DOHH2 (cell line): ENCODE measurements at regions not wholly inside any gene's neighbourhood (a gene's known extent, or its start where the extent isn't known, plus 50 kb on each side); places are given as distances from the start of the nearest gene placed in this dataset.

Source experiments
- H3F3A ChIP-seq: fragments of 200-600 bp; sonication (generic), shearing (Covaris generic); 2 replicates; pipeline ENCODE4 v1.6.0; 2016; ENCODE audit warnings: antibody characterized with exemption, mild to moderate bottlenecking; ENCODE audit not compliant: control insufficient read depth, insufficient read depth
- H3K27ac ChIP-seq: fragments of 200-600 bp; sonication (generic); 2 replicates; pipeline ENCODE4 v1.5.1; 2014; ENCODE audit warnings: low read depth, mild to moderate bottlenecking, low read length, moderate library complexity
- H3K27me3 ChIP-seq: fragments of 200-600 bp; sonication (generic); 2 replicates; pipeline ENCODE4 v1.6.1; 2014; ENCODE audit warnings: mild to moderate bottlenecking, low read length, mixed read lengths; ENCODE audit not compliant: control insufficient read depth
- H3K36me3 ChIP-seq: fragments of 200-600 bp; sonication (generic); 2 replicates; pipeline ENCODE4 v1.6.1; 2014; ENCODE audit warnings: mild to moderate bottlenecking, low read length, moderate library complexity, mixed read lengths; ENCODE audit not compliant: control insufficient read depth
- H3K4me1 ChIP-seq: fragments of 200-600 bp; sonication (generic); 2 replicates; pipeline ENCODE4 v1.6.1; 2014; ENCODE audit warnings: mild to moderate bottlenecking, low read length, mixed read lengths; ENCODE audit not compliant: control insufficient read depth
- H3K4me2 ChIP-seq: fragments of 200-600 bp; sonication (generic); 2 replicates; pipeline ENCODE4 v1.6.0; 2014; ENCODE audit warnings: mild to moderate bottlenecking, low read length, moderate library complexity
- H3K4me3 ChIP-seq: fragments of 200-600 bp; sonication (generic); 2 replicates; pipeline ENCODE4 v1.5.1; 2014; ENCODE audit warnings: mild to moderate bottlenecking, low read length, mixed read lengths
- H3K79me2 ChIP-seq: fragments of 200-600 bp; sonication (generic); 2 replicates; pipeline ENCODE4 v1.6.1; 2014; ENCODE audit warnings: mild to moderate bottlenecking, low read length, mixed read lengths; ENCODE audit not compliant: control insufficient read depth
- H3K9me2 ChIP-seq: fragments of 200-600 bp; sonication (generic); replicated peaks from 2 replicates; pipeline ENCODE4 v1.6.1; 2014; ENCODE audit warnings: mild to moderate bottlenecking, low read length, mixed read lengths; ENCODE audit not compliant: control insufficient read depth
- H3K9me3 ChIP-seq: fragments of 200-600 bp; sonication (generic); 2 replicates; pipeline ENCODE4 v1.6.1; 2014; ENCODE audit warnings: antibody characterized with exemption, low read length, mixed read lengths; ENCODE audit not compliant: control insufficient read depth, insufficient read depth
- H4K20me1 ChIP-seq: fragments of 200-600 bp; sonication (generic); 2 replicates; pipeline ENCODE4 v1.6.0; 2014; ENCODE audit warnings: low read depth, mild to moderate bottlenecking, antibody characterized with exemption, low read length, moderate library complexity; ENCODE audit not compliant: control insufficient read depth, insufficient read depth
- CTCF ChIP-seq: fragments of 200-600 bp; sonication (generic); IDR thresholded peaks from one replicate; pipeline ENCODE4 v1.5.1; 2014; ENCODE audit warnings: antibody characterized with exemption, mild to moderate bottlenecking, low read depth, low read length; ENCODE audit not compliant: poor library complexity, severe bottlenecking
- EZH2phosphoT487 ChIP-seq: fragments of 200-600 bp; sonication (generic); IDR thresholded peaks from 2 replicates; pipeline ENCODE4 v1.6.1; 2017; ENCODE audit warnings: borderline replicate concordance, mild to moderate bottlenecking, antibody characterized with exemption, low read length, moderate library complexity, mixed read lengths

GRCh38 chrX:28278726-28279125 is 297.5 kb upstream of the DCAF8L1 start:
- Histone ChIP-seq H3K27ac (no peak overlapping the region), H4K20me1 (no peaks in the 10 kb centered on the region), H3K4me1 (no peaks in the 10 kb centered on the region), H3K36me3 (no peaks in the 10 kb centered on the region), H3K27me3 (no peaks in the 10 kb centered on the region), H3K4me2 (no peak overlapping the region), H3K9me3 (no peaks in the 10 kb centered on the region), H3K79me2 (no peaks in the 10 kb centered on the region), H3K4me3 (no peak overlapping the region), H3K9me2 (no peaks in the 10 kb centered on the region), H3F3A (no peaks in the 10 kb centered on the region)
- no peak for TF ChIP-seq CTCF
- no peak for TF ChIP-seq EZH2phosphoT487

- TF ChIP-seq CTCF (no peak), EZH2phosphoT487 (no peak)
- no peaks in the 10 kb centered on the region for H3K4me1 ChIP-seq
- H3K4me3 ChIP-seq: no peak overlapping the region
- H3K9me3 ChIP-seq: no peaks in the 10 kb centered on the region
- H4K20me1 ChIP-seq: no peaks in the 10 kb centered on the region
- H3K9me2 ChIP-seq: no peaks in the 10 kb centered on the region
- no peak overlapping the region for H3K27ac ChIP-seq
- H3K36me3 ChIP-seq: no peaks in the 10 kb centered on the region
- no peaks in the 10 kb centered on the region for H3K27me3 ChIP-seq
- H3K79me2 ChIP-seq: no peaks in the 10 kb centered on the region
- H3K4me2 ChIP-seq: no peak overlapping the region
- no peaks in the 10 kb centered on the region for H3F3A ChIP-seq
Observed at GRCh38 chrX:28278251-28278650, 297.0 kb upstream of the DCAF8L1 start.

GRCh38 chrX:28273736-28274135 is 292.5 kb upstream of the DCAF8L1 start:
- Histone ChIP-seq H3K79me2 (no peaks in the 10 kb centered on the region), H3K9me3 (no peaks in the 10 kb centered on the region), H4K20me1 (no peaks in the 10 kb centered on the region), H3K27me3 (no peaks in the 10 kb centered on the region), H3F3A (no peaks in the 10 kb centered on the region), H3K4me1 (no peaks in the 10 kb centered on the region), H3K27ac (no peak overlapping the region), H3K4me2 (no peak overlapping the region), H3K4me3 (no peak overlapping the region), H3K36me3 (no peaks in the 10 kb centered on the region), H3K9me2 (no peaks in the 10 kb centered on the region)
- TF ChIP-seq CTCF: no peak
- no peak for TF ChIP-seq EZH2phosphoT487

GRCh38 chrX:28246675-28247074 is 265.4 kb upstream of the DCAF8L1 start:
- no peaks in the 10 kb centered on the region for H3K27me3 ChIP-seq
- no peak overlapping the region for H3K27ac ChIP-seq
- H3K9me2 ChIP-seq: no peaks in the 10 kb centered on the region
- H3K4me2 ChIP-seq: no peak overlapping the region
- no peak overlapping the region for H3K4me3 ChIP-seq
- H4K20me1 ChIP-seq: no peaks in the 10 kb centered on the region
- H3K36me3 ChIP-seq: no peaks in the 10 kb centered on the region
- H3F3A ChIP-seq: no peaks in the 10 kb centered on the region
- TF ChIP-seq CTCF (no peak), EZH2phosphoT487 (no peak)
- no peaks in the 10 kb centered on the region for H3K4me1 ChIP-seq
- no peaks in the 10 kb centered on the region for H3K79me2 ChIP-seq
- no peaks in the 10 kb centered on the region for H3K9me3 ChIP-seq
